NCI-H2029 (cell line): ENCODE measurements at regions not wholly inside any gene's neighbourhood (a gene's known extent, or its start where the extent isn't known, plus 50 kb on each side); places are given as distances from the start of the nearest gene placed in this dataset.

Source experiments
- DNase-seq: peaks from one replicate; lab custom pipeline; 2025; lab: John Stamatoyannopoulos, UW

DNA sequence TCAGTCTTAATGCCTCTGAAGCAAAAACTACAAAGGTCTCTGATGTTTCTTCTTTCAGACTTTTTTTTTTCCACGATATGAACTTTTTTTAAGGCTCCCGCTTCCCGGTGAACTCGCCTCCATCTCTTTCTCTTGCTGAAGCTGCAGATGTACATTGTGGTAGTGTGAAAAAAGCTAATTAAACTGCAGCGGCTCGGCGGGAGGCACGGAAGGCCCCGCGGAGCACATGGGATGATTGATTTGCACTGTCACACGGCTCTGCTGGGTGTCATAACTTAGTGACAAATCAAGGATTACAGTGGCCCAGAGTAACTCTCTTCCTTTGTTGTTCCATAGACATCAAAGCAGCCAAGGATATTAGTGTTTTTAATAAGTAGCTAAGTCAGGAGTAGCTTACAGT is 196.3 kb downstream of the AXIN2 start:
- DNase-seq = no peak

DNA sequence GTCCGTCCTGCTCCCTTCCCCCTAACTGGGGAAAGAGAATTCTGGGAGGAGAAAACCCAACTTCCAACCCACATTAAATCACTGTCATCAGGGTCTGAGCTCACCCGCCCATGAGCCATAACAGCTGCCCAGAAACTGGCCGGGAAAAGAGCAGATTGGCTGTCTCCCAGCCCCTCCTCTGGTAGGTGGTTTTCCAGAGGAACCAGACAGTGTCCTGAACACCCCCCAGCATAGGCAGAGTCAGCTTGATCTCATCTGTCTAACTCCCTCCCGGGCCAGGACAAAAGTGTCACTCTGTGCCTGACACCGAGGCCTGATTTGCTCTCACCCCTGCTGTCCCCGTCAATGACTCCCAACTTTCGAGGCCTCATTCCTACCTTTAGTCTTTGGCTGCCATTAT is 197.0 kb downstream of the AXIN2 start:
- DNase-seq = no peak

DNA sequence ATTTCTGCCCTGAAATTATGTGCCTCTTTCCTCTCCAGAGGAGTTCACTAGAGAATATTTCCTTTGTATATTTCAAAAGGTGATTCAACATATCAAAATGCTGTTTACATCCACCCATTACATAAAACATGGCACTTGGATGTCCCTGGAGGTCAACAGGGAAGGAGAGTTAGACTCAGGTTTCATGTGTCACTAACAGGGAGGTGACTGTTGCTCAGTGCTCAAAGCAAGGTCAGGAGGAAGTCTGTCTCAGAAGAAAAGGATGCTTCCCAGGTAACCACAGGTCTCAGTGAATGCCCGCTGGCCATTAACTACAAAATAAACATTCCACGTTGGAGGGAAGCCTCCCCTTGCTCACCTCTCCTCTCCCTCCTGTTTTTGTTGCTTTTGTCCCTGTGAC is 198.6 kb downstream of the AXIN2 start:
- peak; percentile 10 for DNase-seq

DNA sequence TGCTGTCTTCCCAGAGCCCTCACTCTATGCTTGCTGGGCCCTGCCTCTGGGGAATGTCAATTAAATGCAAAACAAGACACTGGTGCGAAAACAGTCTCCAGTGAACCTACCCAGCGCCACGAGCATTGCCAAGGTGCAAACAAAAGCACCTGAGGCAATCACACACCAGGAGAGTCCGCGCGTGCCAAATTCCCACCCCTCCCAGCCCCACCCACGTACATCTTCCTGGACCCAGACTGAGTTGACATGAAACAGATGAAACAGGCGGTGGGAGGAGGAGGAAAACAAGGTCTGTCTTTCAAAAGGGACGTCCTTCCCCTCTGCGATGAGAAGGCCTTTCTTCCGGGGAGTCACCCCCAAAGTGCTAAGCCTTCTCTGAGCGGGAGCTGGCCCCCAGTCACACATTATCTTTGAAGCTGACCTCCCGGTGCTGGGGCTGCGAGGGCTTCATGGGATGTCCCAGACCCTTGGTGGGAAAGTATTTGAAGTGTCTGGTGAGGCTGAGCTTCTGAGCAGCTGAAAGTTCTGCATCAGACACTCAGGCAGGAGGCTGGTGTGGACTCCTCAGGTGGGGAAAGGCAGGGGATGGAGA is 200.4 kb downstream of the AXIN2 start:
- no peak for DNase-seq

DNA sequence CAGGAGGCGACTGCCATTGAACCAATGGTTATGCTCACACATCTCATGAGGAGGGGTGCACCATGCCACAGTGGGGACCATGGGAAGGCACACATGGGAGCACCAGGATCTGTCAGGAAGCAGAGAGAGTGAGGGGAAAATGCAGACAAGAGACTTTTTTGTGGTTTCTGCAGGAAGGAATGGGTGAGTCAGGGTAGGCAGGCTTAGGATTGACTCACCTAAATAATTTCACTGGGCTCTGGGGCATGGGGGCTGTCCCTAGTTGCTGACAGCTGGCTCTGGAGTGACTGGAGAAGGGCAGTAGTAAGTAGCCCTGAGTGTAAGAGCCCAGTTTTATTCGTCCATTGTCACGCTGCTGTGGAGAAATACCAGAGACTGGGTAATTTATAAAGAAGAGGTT is 202.4 kb downstream of the AXIN2 start:
- DNase-seq = no peak

DNA sequence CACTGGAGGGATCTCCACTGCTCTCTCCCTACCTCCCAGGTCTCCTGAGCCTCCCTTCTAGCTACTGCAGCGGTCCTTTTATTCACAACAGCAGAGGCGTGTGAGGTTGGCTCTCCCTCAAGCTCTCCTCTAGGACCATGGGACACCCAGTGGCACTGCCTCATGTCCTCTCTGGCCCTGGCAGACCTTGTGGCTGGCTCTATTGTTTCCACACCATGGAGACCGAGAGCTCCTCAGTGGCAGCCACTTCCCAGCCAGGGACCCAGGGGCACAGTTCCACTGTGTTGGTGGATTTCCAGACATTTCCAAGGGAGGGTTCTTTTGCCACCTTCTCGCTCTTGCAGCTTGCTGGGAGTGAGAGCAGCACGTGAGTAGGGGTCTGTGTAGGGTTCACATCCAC is 204.9 kb downstream of the AXIN2 start:
- no peak for DNase-seq

DNA sequence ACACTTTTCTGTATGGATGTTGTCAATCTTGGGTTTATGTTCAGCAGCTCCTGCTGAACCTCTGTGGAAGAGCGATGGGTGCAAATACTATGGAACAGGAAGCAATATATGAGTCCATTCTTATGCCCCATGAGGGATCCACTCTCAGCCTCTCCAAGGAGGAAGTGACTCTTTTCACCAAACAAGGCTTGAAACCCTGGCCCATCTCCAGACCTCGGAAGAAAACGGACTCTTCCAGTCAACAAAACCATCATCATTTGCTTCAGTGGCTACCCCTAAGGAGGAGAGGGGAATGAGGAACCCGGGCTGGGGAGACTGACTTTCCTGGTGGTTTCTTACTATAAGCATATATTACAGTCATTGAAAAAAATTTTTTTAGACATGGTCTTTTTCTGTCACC is 206.2 kb downstream of the AXIN2 start:
- no peak for DNase-seq

DNA sequence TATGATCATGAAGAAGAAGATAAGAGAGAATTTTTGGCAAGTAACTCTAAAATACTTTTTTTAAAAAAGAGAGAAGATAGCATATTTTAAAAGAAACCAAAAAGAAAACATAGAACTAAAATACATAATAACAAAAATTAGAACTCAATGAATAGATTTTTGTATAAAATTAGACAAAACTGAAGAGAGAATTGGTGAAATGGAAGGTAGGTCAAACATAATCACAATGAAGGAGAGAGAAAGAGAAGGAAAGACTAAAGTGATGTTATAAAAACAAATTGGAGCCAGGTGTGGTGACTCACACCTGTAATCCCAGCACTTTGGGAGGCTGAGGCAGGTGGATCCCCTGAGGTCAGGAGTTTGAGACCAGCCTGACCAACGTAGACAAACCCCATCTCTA is 211.5 kb downstream of the AXIN2 start:
- no peak for DNase-seq

DNA sequence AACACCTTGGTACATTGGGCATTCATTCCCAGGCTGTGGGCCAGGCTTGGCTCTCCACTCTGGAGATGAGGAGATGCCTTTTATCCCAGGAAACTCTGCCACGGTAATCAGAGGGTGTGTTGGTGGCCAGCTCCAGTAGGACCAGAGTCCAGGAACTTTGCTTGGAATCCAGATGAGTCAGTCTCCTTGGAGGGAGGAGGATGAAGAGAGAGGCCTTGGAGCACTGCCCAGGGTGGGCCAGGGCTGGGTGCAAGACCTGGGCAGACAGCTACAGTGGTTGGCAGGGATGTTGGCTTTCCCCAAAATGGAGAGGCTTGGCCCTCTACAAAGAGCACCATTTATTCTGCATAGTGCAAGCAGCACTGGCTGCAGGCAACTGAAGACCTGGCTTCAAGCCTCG is 209.0 kb downstream of the RGS9 start:
- DNase-seq = no peak

DNA sequence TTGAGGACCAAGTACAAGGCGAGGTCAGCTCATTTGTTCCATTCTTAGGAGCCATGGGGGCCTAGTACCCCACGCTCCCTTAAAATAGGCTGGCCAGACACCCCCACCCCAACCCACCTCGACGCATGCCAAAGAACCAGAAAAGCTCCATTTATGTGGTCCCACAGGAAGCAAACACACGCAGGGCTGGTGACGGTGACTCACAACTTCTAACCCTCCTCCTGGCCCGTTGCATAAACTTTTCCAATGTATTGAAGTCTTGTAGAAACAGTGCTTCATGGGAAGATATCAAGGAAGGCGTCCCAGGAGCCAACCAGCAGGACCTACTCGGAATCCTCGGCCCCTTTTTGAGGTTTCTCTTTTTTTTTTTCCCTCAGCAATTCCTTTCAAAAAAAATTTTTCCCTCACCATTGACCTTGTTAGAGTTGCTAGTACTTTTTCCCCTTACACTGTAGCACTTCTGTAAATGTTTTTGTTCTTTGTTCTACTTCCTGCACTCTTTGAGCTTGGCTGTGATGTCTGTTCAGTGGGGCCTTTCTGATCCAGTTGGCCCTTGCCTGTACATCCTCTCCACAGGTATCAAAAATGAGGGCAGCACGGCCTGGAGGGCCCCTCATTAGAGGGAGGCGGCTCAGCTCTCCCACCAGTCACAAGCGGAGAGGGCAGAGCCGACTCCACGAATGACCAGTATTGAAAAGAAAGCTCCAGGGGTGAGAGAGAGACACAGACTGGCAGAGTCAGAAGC is 208.3 kb downstream of the RGS9 start:
- no peak for DNase-seq

DNA sequence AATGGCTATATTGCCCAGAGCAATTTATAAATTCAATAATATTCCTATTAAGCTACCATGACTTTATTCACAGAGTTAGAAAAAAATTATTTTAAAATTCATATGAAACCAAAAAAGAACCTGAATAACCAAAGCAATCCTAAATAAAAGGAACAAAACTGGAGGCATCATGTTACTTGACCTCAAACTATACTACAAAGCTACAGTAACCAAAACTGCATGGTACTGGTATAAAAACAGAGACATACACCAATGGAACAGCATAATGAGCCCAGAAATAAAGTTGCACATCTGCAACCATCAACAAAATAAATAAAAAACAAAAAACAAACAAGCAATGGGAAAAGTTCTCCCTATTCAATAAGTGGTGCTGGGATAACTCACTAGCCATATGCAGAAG is 203.2 kb downstream of the RGS9 start:
- no peak for DNase-seq

DNA sequence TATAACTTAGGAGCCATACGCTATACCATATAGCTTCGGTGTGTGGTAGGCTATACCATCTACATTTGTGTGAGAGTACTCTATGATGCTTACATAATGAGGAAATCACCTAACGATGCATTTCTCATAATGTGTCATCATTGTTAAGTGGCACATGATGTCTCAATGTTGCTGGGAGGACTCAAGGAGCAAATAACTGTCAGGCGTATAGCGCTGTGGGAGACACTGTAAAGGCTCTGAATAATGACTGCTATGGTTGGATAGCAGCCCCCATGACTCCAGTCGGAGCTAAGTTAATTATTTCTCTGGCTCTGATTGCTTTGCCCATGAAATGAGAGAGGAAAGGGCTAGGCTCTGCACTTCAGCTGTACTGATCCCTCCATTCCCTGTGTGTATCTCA is 197.2 kb downstream of the RGS9 start:
- no peak for DNase-seq

DNA sequence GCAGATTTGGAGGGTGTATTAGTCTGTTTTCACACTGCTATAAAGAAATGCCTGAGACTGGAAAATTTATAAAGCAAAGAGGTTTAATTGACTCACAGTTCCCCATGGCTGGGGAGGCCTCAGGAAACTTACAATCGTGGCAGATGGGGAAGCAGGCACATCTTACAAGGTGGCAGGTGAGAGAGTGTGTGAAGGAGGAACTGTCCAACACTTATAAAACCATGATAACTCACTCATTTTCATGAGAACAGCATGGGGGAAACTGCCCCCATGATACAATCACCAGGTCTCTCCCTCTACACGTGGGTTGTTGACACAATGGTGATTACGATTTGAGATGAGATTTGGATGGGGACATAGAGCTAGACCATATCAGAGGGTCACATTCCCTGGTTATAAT is 195.6 kb downstream of the RGS9 start:
- DNase-seq = no peak

DNA sequence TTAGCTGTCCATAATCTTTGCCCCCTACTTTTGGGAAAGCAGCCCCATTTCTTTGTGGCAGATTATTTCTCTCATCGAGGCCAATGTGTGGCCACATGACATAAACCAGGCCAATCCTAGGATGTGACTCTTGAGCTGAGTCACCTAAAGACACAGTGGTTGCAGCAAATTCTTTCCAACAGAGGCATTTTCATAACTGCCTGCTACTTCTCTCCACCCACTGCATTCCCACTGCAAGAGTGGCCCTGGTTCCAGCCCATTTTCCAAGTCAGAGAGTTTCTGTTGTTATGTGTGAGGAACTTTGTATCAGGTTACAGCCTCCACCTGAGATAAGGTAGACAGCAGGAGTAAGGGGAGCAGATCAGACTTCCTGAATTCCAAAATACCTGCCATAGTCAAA is 195.2 kb downstream of the RGS9 start:
- DNase-seq = no peak

DNA sequence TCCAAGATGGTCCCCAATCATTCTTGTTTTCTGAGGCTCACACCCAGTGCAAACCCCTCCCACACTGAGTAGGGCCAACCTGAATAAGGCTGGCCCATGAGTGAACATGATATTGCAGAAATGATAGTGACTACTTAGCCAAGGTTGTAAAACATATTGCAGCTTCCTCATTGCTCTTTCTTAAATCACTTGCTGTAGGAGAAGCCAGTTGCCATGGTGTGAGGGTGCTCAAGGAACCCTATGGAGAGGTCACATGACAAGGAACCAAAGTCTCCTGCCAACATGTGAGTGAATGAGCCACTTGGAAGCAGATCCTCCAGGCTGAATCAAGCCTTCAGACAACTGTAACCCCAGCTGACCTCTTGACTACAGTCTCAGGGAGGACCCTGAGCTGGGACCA is 191.4 kb downstream of the RGS9 start:
- no peak for DNase-seq

DNA sequence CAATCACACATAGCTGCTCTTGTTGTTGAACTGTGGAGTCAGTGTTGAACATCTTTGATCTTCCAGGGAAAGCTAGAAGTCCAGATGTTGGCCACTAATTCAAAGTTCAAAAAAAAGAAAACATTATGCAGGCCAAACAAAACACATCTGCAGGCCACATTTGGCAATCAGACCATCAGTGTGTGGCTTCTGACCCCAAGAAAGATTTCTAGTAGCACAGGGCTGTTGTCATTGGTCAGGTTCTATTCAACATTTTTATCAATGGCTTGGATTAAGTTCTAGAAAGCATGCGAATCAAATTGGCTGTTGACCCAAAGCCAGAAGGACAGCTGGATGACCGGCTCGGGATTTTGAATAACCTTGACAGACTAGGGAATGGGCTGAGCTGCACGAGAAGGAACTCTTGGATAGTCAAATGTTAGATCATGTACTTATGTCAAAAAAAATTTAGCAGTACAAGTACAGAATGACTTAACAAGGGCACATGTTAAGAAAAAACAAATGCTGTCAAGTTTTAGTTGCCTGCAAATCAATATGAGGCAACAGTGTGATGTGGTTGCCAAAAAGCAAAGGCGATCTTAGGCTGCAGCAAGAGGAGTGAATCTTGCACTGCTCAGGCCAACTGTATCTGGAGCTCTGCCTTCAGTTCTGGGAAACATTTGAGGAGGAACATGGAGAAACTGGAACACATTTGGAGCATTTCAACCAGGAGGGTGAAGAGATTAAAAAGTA is 187.6 kb downstream of the RGS9 start:
- no peak for DNase-seq

DNA sequence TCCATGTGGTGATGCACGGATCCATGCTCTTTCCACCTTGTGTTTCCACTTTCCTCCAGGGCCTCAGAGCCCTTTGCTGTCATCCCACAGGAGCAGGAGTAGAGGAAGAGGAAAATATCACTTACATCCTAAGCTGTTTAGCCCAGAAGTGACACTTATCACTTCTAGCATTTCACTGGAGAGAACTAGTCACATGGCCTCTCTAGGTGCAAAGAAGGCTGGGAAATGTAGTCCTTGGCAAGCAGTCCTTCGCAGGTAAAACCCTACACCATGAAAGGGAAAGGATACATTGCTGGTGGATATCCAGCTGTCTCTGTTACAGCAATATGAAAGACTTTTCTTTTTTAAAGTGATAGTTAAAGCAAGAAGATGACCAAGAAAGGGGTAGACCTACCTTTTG is 185.9 kb downstream of the RGS9 start:
- DNase-seq = peak; percentile 20

DNA sequence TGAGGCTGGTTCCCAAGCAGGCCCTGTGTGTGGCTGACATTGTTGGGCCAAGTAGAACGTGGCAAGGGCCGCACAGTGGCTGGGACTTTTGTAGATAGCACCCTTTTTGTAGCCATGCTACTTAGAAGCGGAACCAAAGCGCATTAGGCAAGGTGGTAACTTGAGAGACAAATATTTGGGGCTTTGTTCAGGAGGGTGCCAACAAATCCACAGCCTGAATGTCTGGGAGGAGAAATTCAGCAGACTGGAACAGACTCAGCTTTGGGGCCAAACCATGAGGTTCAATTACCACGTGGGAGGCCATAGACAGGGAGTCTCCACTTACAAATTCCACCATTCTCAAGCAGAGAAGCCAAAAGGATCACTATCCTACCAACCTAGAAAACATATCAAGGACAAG is 183.7 kb downstream of the RGS9 start:
- DNase-seq = no peak

DNA sequence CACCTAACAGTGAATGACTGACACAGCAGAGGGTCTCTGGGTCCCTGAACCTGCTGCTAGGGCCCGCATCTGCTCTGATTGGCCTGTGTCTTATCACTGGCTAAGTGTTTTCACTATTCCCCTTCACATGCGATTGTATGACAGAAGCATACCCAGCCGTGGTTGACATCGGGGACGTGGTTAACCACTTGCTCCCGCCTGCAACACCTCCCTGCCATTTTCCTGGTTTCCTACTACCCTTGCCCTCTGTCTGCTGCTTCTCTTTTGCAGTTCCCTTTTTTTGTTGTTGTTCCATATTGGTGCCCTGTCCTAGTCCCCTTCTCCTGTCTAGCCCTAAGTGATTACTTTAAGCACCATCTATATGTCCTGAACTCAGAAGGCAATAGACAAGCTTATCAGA is 177.0 kb downstream of the RGS9 start:
- no peak for DNase-seq

DNA sequence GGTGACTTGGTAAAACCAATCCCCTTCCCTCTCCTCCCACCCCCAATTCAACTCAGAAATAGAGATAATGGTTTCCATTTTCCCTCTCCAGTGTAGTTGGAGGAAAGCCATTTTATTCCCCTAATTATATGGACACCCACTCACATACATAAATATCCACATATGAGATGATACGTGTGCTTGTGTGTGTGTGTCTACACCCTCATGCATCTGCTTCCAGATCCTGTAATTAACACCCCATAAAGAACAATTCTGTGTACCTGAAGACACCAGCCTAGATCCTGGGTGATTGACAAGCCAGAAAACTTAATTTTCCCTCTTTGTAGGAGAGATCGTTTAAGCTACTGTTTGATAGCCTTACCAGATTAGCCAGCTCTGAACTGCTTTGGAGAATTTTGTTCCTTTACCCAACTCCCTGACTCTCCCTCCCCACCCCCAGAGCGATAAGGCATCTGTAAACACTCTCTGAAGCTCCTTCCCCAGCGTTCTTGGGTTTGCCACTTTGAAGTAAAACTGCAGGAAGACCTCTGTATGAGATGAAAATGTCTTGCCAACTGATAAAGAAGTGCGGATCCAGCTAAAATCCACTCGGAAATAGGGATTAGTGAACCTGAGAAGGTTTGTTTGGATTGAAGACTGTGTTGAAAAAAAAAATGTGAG is 175.7 kb downstream of the RGS9 start:
- no peak for DNase-seq

DNA sequence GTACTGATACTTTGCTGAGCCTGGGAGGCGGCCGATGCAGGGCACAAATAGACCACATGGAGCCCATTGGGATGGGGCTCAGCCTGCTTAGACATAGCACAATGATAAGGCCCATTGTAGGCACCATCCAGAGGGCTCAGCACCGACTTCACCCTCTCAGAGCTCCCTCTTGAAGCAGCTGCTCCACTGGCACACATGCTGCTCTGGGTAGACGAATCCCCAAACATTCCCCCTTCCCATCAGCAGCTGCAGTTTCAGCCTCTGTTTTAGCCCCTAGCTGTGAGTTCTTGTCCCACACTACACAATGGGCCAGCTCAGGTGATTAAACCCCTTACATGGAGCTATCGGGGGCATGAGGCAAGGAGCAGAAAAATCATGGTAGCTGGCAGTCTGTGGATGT is 174.1 kb downstream of the RGS9 start:
- no peak for DNase-seq

DNA sequence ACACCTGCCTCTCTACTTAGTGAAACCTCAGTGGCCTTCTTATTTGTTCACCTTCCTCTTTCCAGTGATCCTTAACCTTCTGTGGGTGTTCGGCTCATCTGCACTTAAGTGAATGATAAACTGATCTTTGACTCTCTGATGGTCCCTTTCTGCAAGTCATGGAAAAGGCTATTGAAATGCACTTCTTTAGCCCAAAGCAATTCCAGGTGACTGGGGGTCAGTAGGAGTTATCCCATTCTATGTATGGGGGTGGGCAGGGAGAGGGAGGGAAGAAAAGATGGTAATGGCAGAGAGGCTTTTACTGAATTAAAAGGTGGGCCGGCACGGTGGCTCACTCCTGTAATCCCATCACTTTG is 170.8 kb downstream of the RGS9 start:
- no peak for DNase-seq
